Stomach (tissue), 8 donors: ENCODE measurements at regions not wholly inside any gene's neighbourhood (a gene's known extent, or its start where the extent isn't known, plus 50 kb on each side); places are given as distances from the start of the nearest gene placed in this dataset.

Experiments used
- DNase-seq, 2 donors: peaks; one replicate each; pipeline versions ENCODE4 v3.0.0 to v3.0.0-alpha.2; 2013 to 2019
- H3K27ac ChIP-seq, 5 donors: fragments of 200-600 bp in 4 of 5; sonication (generic) in 4 of 5; one replicate each; pipeline ENCODE4 v1.5.1; 2013 to 2019; ENCODE audit warnings: mild to moderate bottlenecking in 1 of 5, moderate library complexity in 1 of 5
- H3K27me3 ChIP-seq, 3 donors: fragments of 200-600 bp; sonication (generic); one replicate each; pipeline ENCODE4 v1.5.1; 2017 to 2019; ENCODE audit warnings: mixed run types in 1 of 3
- H3K36me3 ChIP-seq, 4 donors: fragments of 200-600 bp; sonication (generic); 1 replicate in 3 of 4; 2 replicates in 1 of 4; pipeline ENCODE4 v1.5.1; 2016 to 2019
- H3K4me1 ChIP-seq, 4 donors: fragments of 200-600 bp; sonication (generic); one replicate each; pipeline ENCODE4 v1.5.1; 2016 to 2019
- H3K4me3 ChIP-seq, 4 donors: fragments of 200-600 bp; sonication (generic) in 3 of 4; one replicate each; pipeline ENCODE4 v1.5.1; 2016 to 2019; ENCODE audit warnings: mild to moderate bottlenecking in 1 of 4
- H3K9me3 ChIP-seq, 4 donors: fragments of 200-600 bp; sonication (generic); one replicate each; pipeline ENCODE4 v1.5.1; 2016 to 2019
- CTCF ChIP-seq, 7 experiments: fragments of 450-650 bp in 4 of 7; fragments of 200-600 bp in 3 of 7; sonication (generic) in 3 of 7; IDR thresholded peaks; one replicate each; pipeline ENCODE4 v1.5.1; 2016 to 2019; ENCODE audit warnings: antibody characterized with exemption in 7 of 7, control low read depth in 2 of 7, mild to moderate bottlenecking in 1 of 7
- EP300 ChIP-seq: sonication (generic); formaldehyde crosslinking; IDR thresholded peaks from one replicate; pipeline ENCODE4 v1.6.1; 2017; ENCODE audit warnings: antibody characterized with exemption
- POLR2A ChIP-seq, 4 donors: fragments of 450-650 bp; IDR thresholded peaks; one replicate each; pipeline ENCODE4 v1.6.1; 2016; ENCODE audit warnings: antibody characterized with exemption in 4 of 4, control low read depth in 2 of 4, mild to moderate bottlenecking in 1 of 4, moderate library complexity in 1 of 4
- POLR2AphosphoS5 ChIP-seq, 3 donors: sonication (generic); formaldehyde crosslinking; IDR thresholded peaks; one replicate each; pipeline ENCODE4 v1.6.1; 2016; ENCODE audit warnings: antibody characterized with exemption in 3 of 3
- WGBS, 5 donors: extraction: QIAGEN DNeasy Blood & Tissue Kit in 3 of 5; methylation state at CpG; one replicate each; pipeline versions ENCODE4 v1.1.5 to v1.1.7; 2013 to 2018; 5-methylcytosine and 5-hydroxymethylcytosine counted together
- intact Hi-C: fragments of 100-400 bp; cut with DNase I; formaldehyde crosslinking; loops from one replicate; pipeline ENCODE4 v1.15.1; 2023; ENCODE audit warnings: low total_unique reads
- donor health status: healthy with polysubstance abuse.
- donor health status: Bipolar disorder and iron deficiency.
- donor health status: healthy.

- peak in 1 of 2 donors; percentile 45 for DNase-seq
- no peaks in the 10 kb centered on the region for H3K36me3 ChIP-seq
- no peak for TF ChIP-seq EP300
- no peak for TF ChIP-seq CTCF (IDR thresholded peaks at IDR 0.05)
- TF ChIP-seq POLR2AphosphoS5 (IDR thresholded peaks at IDR 0.05): no peak
- no peak for TF ChIP-seq POLR2A (IDR thresholded peaks at IDR 0.05)
- intact Hi-C loops: no loop called here
- WGBS, 5 donors: 50 to 54% (median 52%) methylated on average over 4 of the region's 4 CpGs
- H3K4me1 ChIP-seq: no peaks in the 10 kb centered on the region
- no peaks in the 10 kb centered on the region for H3K9me3 ChIP-seq
- no peak overlapping the region for H3K27ac ChIP-seq
- no peak overlapping the region for H3K4me3 ChIP-seq
- no peaks in the 10 kb centered on the region for H3K27me3 ChIP-seq
Measured at GRCh38 chr5:130992095-130992494, 173.0 kb downstream of the HINT1 start.

- Histone ChIP-seq H3K36me3 (no peaks in the 10 kb centered on the region), H3K27me3 (no peaks in the 10 kb centered on the region), H3K9me3 (no peaks in the 10 kb centered on the region), H3K4me1 (no peaks in the 10 kb centered on the region), H3K27ac (no peak overlapping the region), H3K4me3 (no peak overlapping the region)
- intact Hi-C loops: no loop called here
- TF ChIP-seq POLR2A (IDR thresholded peaks at IDR 0.05) (no peak), CTCF (IDR thresholded peaks at IDR 0.05) (no peak)
- no peak for DNase-seq
- WGBS, 5 donors: 69 to 82% (median 73%) methylated on average over 2 of the region's 2 CpGs
Measured at GRCh38 chr5:130985776-130986175, 179.3 kb downstream of the HINT1 start.

- peaks cover 0 to under 1% (median 0%) of the 10 kb centered on the region in 4 donors for H3K4me1 ChIP-seq
- no peak overlapping the region for H3K27ac ChIP-seq
- no peak overlapping the region for H3K4me3 ChIP-seq
- no peaks in the 10 kb centered on the region for H3K27me3 ChIP-seq
- no peaks in the 10 kb centered on the region for H3K36me3 ChIP-seq
- no peak for DNase-seq
- 95 to 99% (median 98%) methylated on average over 5 of the region's 5 CpGs for WGBS, 5 donors
- H3K9me3 ChIP-seq: no peaks in the 10 kb centered on the region
- intact Hi-C loops: no loop called here
- TF ChIP-seq POLR2AphosphoS5 (IDR thresholded peaks at IDR 0.05): no peak
- TF ChIP-seq POLR2A (IDR thresholded peaks at IDR 0.05): no peak
- no peak for TF ChIP-seq EP300
- no peak for TF ChIP-seq CTCF (IDR thresholded peaks at IDR 0.05)
Measured at GRCh38 chr5:130981663-130982062, 183.4 kb downstream of the HINT1 start.

- 82 to 93% (median 89%) methylated on average over 4 of the region's 4 CpGs for WGBS, 5 donors
- no peak for DNase-seq
- no peaks in the 10 kb centered on the region for H3K27me3 ChIP-seq
- H3K27ac ChIP-seq: no peak overlapping the region
- no peaks in the 10 kb centered on the region for H3K36me3 ChIP-seq
- TF ChIP-seq POLR2A (IDR thresholded peaks at IDR 0.05) (no peak), POLR2AphosphoS5 (IDR thresholded peaks at IDR 0.05) (no peak), EP300 (no peak), CTCF (IDR thresholded peaks at IDR 0.05) (no peak)
- no peak overlapping the region for H3K4me3 ChIP-seq
- peaks cover 0 to 27% (median 13%) of the 10 kb centered on the region in 4 donors for H3K4me1 ChIP-seq
- intact Hi-C loops: no loop called here
- no peaks in the 10 kb centered on the region for H3K9me3 ChIP-seq
Measured at GRCh38 chr5:130978475-130978874, 186.6 kb downstream of the HINT1 start.
